HG03095 (cell line): ENCODE measurements at regions not wholly inside any gene's neighbourhood (a gene's known extent, or its start where the extent isn't known, plus 50 kb on each side); places are given as distances from the start of the nearest gene placed in this dataset.
"Not testable (repeated sequence)": the region's sequence is repeated elsewhere in the genome, so short reads cannot be mapped to it uniquely, and the experiment has no call there.

ENCODE experiments used
- ATAC-seq: cut with Tn5 transposase; IDR thresholded peaks from one replicate; pipeline ENCODE4 v1.9.1; 2021; ENCODE audit warnings: moderate library complexity; ENCODE audit not compliant: unreplicated experiment

- ATAC-seq, result no peak
Measured at GRCh38 chr17:70320673-70321345, 151.5 kb downstream of the KCNJ2 start.

- ATAC-seq, result no peak
Measured at GRCh38 chr17:70321352-70321751, 152.0 kb downstream of the KCNJ2 start.

- ATAC-seq, result no peak
Measured at GRCh38 chr17:70323269-70323668, 153.9 kb downstream of the KCNJ2 start.

GRCh38 chr17:70324031-70324430, 154.7 kb downstream of the KCNJ2 start:
- ATAC-seq, result no peak

GRCh38 chr17:70327279-70327678, 157.9 kb downstream of the KCNJ2 start:
- no peak for ATAC-seq

- ATAC-seq, result no peak
Measured at GRCh38 chr17:70327723-70328122, 158.4 kb downstream of the KCNJ2 start.

- ATAC-seq, result no peak
Measured at GRCh38 chr17:70329721-70330120, 160.4 kb downstream of the KCNJ2 start.

GRCh38 chr17:70331066-70331465, 161.7 kb downstream of the KCNJ2 start:
- ATAC-seq, result not testable (repeated sequence)

- ATAC-seq, result no peak
Measured at GRCh38 chr17:70332356-70333210, 163.3 kb downstream of the KCNJ2 start.

- no peak for ATAC-seq
Measured at GRCh38 chr17:70336411-70336810, 167.1 kb downstream of the KCNJ2 start.

- ATAC-seq, result no peak
Measured at GRCh38 chr17:70338946-70339354, 169.6 kb downstream of the KCNJ2 start.

GRCh38 chr17:70343114-70343513, 173.8 kb downstream of the KCNJ2 start:
- no peak for ATAC-seq

- ATAC-seq, result no peak
Measured at GRCh38 chr17:70344386-70345060, 175.2 kb downstream of the KCNJ2 start.

GRCh38 chr17:70345061-70345460, 175.7 kb downstream of the KCNJ2 start:
- ATAC-seq, result no peak

- no peak for ATAC-seq
Measured at GRCh38 chr17:70352834-70353233, 183.5 kb downstream of the KCNJ2 start.

GRCh38 chr17:70353408-70354092, 184.2 kb downstream of the KCNJ2 start:
- peak; percentile 49 for ATAC-seq

- no peak for ATAC-seq
Measured at GRCh38 chr17:70355185-70355584, 185.9 kb downstream of the KCNJ2 start.

- ATAC-seq, result no peak
Measured at GRCh38 chr17:70357190-70357589, 187.9 kb downstream of the KCNJ2 start.

- ATAC-seq, result peak; percentile 79
Measured at GRCh38 chr17:70365091-70365583, 195.8 kb downstream of the KCNJ2 start.

GRCh38 chr17:70366386-70366785, 197.1 kb downstream of the KCNJ2 start:
- no peak for ATAC-seq

GRCh38 chr17:70368011-70368410, 198.7 kb downstream of the KCNJ2 start:
- ATAC-seq, result no peak
